Sigmoid colon (tissue), 4 donors: ENCODE measurements at regions not wholly inside any gene's neighbourhood (a gene's known extent, or its start where the extent isn't known, plus 50 kb on each side); places are given as distances from the start of the nearest gene placed in this dataset.

Experiments used
- CTCF ChIP-seq, 4 experiments: fragments of 450-650 bp in 3 of 4; fragments of 200-600 bp in 1 of 4; IDR thresholded peaks; one replicate each; pipeline ENCODE4 v1.5.1; 2016 to 2019; ENCODE audit warnings: antibody characterized with exemption in 4 of 4, mild to moderate bottlenecking in 3 of 4, moderate library complexity in 2 of 4
- POLR2A ChIP-seq, 2 donors: fragments of 450-650 bp; IDR thresholded peaks; one replicate each; pipeline ENCODE4 v1.6.1; 2016; ENCODE audit warnings: antibody characterized with exemption in 2 of 2, mild to moderate bottlenecking in 2 of 2, moderate library complexity in 2 of 2
- POLR2AphosphoS5 ChIP-seq, 4 donors: sonication (generic); formaldehyde crosslinking; IDR thresholded peaks; one replicate each; pipeline ENCODE4 v1.6.1; 2017; ENCODE audit warnings: antibody characterized with exemption in 4 of 4

- TF ChIP-seq CTCF (IDR thresholded peaks at IDR 0.05) (no peak), POLR2AphosphoS5 (IDR thresholded peaks at IDR 0.05) (no peak), POLR2A (IDR thresholded peaks at IDR 0.05) (no peak)
Measured at GRCh38 chr4:181593703-181594102, 649.5 kb upstream of the TENM3 start.
